Fibroblast of mammary gland (primary cell): ENCODE measurements at regions not wholly inside any gene's neighbourhood (a gene's known extent, or its start where the extent isn't known, plus 50 kb on each side); places are given as distances from the start of the nearest gene placed in this dataset.

ENCODE experiments used
- DNase-seq: peaks from one replicate; pipeline ENCODE4 v3.0.0-alpha.2; 2010; ENCODE audit warnings: low read depth
- H3K4me3 ChIP-seq: 2 replicates; pipeline ENCODE4 v1.5.1; 2011; ENCODE audit warnings: low read depth, mild to moderate bottlenecking, low read length, moderate library complexity; ENCODE audit not compliant: control insufficient read depth
- TF ChIP-seq, protein P1 (sequence below): conservative IDR thresholded peaks from 2 replicates; pipeline ENCODE4 v1.5.1; 2011; ENCODE audit warnings: low read depth, low read length, inconsistent platforms; ENCODE audit not compliant: control insufficient read depth, insufficient read depth

DNA sequence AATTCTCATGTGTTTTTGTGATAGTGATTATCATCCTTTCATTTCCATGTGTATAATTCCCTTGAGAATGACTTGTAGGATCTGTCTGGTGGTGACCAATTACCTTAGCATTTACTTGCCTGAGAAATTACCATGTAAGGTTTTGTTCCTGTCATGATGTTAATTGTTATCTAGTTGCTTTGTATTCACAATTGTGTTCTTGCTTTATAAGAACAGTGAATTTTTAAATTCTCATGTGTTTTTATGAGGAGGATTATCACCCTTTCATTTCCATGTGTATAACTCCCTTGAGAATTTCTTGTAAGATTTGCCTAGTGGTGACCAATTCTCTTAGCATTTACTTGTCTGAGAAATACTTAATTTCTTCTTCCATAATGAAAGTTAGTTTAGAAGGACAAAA, 758.2 kb upstream of the NDST4 start:
- DNase-seq: no peak
- TF ChIP-seq, protein P1, sequence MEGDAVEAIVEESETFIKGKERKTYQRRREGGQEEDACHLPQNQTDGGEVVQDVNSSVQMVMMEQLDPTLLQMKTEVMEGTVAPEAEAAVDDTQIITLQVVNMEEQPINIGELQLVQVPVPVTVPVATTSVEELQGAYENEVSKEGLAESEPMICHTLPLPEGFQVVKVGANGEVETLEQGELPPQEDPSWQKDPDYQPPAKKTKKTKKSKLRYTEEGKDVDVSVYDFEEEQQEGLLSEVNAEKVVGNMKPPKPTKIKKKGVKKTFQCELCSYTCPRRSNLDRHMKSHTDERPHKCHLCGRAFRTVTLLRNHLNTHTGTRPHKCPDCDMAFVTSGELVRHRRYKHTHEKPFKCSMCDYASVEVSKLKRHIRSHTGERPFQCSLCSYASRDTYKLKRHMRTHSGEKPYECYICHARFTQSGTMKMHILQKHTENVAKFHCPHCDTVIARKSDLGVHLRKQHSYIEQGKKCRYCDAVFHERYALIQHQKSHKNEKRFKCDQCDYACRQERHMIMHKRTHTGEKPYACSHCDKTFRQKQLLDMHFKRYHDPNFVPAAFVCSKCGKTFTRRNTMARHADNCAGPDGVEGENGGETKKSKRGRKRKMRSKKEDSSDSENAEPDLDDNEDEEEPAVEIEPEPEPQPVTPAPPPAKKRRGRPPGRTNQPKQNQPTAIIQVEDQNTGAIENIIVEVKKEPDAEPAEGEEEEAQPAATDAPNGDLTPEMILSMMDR: no peak
- no peak overlapping the region for H3K4me3 ChIP-seq

DNA sequence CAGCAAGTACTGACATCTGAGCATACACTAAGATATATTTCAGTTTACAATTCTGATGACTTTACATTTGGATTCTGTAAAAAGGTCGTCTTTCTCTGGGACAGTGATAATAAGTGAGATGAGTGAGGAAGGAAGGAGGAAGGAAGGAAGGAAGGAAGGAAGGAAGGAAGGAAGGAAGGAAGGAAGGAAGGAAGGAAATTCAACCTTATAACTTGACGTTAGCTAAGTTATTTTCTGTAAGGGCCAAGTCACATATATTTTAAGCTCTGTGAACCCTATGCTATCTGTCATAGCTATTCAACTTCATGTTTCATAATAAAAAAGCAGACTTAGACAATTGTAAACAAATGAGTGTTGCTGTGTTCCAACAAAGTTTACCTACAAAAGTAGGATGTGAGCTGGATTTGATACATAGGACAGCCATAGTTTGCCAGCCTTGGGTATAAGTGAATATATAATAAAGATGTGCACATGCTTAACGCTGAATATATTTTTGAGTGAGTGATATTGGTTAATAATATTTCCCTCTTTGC, 753.0 kb upstream of the NDST4 start:
- no peak overlapping the region for H3K4me3 ChIP-seq
- TF ChIP-seq, protein P1: no peak
- DNase-seq: no peak

DNA sequence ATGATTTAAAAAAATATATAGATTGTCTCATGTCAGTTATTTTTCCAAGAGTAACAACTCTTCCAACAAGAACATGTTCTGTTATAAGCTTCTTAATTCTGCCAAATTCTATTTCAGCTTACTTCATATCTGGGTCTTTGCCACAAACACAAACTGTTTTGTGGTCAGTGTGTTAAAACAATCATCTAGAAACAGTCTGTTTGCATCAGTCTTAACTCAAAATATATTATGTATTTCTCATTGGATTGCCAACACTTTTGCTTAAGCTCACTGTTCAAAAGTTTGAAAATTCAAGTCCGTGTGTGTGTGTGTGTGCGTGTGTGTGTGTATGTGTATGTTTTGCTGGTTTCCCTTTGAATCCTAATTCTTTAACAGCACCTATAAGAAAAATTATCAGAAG, 752.3 kb upstream of the NDST4 start:
- no peak for DNase-seq
- TF ChIP-seq, protein P1: no peak
- no peak overlapping the region for H3K4me3 ChIP-seq

DNA sequence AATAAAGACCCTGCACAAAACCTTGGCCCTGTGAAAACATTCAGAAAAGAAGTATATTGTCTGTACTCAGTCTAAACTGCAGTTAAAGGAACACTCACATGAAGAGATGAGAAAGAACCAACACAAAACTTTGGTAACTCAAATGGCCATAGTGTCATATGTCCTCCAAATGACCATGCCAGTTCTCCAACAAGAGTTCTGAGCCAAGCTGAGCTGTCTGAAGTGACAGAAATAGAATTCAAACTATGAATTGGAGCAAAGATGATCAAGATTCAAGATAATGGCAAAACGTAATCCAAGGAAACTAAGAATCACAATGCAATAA, 739.3 kb upstream of the NDST4 start:
- DNase-seq: no peak
- TF ChIP-seq, protein P1: no peak
- no peak overlapping the region for H3K4me3 ChIP-seq

DNA sequence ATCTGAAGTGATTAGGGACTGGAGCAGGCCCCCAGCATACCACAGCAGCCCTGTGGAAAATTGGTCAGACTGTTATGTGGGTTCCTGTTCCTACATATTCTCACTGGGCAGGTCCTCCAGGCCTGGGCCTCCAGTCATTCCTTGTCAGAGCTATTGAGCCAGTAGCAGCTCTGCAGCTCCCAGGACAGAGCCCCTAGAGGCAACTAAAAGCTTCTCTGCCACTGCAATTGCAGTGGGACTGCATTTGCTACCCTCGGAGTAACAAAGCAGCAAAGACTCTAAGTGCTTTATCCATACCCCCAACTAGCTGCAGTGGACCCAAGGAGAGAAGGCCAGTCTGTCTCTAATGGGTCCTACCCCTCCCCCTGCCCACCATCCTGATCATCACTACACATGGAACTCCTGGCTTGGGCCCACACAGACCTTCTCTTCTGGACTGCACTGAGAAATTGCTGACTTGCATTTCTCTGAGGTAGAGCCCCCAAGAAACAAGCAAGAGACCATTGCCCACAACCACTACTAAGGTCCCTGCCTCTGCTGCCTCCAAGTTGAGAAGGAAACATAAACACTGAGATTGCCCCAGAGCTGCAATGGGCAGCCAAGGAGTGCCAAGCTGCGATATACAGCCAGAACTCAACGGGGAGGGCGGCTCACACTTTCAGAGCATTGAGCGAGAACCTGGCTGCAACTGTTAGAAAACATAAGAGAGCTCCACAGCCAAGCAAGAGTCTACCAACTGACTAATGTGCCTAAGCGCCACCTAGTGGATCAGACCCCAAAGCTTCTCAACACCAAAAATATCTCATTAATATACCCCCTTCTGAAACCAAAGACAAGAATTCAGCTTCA, 738.7 kb upstream of the NDST4 start:
- peak; percentile 22 for DNase-seq
- TF ChIP-seq, protein P1: peak; percentile 28

DNA sequence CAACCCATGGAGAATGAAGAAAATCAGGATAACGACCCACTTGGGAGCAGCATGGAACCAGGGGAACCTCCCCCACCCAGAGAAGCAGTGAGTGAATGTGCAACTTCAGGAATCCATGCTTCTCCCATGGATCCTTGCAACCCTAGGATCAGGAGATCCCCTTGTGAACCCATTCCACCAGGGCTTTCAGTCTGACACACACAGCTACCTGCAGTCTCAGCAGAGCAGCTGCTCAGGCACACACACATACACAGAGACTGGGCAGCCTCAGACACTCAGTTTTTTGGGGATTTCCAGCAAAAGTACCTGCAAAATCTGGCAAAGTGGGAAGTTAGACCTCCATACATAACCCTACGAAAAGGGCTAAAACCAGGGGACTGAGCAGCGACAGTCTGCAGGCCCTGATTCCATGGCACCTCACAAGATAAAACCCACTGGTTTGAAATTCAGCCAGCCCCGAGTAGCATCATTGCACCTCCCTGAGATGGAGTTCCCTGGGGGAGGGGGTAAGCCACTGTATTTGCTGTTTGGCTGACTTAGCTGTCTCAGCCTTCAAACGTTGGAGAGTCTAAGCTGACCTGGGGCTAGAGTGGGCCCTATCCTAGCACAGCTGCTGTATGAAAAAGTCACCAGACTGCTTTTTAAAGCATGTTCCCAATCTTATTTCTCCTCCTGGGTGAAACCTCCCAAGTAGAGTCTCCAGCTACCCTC, 737.5 kb upstream of the NDST4 start:
- no peak for DNase-seq
- TF ChIP-seq, protein P1: no peak
- H3K4me3 ChIP-seq: no peak overlapping the region

More for the DNA sequence above, 738.7 kb upstream of the NDST4 start:
- no peak overlapping the region for H3K4me3 ChIP-seq
